KBM-7 (cell line): ENCODE measurements at regions not wholly inside any gene's neighbourhood (a gene's known extent, or its start where the extent isn't known, plus 50 kb on each side); places are given as distances from the start of the nearest gene placed in this dataset.

Experiments
- DNase-seq: peaks from one replicate; pipeline ENCODE4 v3.0.0-alpha.2; 2015
- in situ Hi-C: fragments of 300-500 bp; cut with MboI; formaldehyde crosslinking; loops from 2 replicates; pipeline ENCODE4 v1.14.3; 2020; ENCODE audit warnings: low sequenced_read_pairs, low pct_unique_long_range_greater_than_20kb, mixed read lengths

DNA sequence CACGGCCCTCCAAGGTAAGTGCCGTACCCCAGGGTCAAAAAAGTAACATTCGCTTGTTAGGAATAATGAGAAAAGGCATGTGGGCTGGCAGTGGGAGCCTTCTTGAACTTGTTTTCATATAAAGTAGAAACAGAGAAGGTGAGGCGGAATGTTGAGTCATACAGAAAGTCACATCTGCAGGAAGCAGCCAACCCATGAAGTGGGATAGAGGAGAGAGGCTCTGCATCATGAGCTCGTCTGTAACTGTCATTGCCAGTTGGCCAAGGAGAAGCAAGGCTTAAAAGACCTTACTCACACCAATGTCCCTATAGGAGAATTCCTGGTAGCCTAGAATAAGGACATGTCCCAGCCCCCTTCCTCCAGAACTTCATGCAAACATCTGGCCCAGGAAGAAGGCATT, 253.3 kb downstream of the BUD13 start:
- no peak for DNase-seq
- in situ Hi-C loops = no loop called here

- in situ Hi-C loops = no loop called here
- DNase-seq = no peak
Measured at GRCh38 chr11:116518141-116518540, 254.6 kb downstream of the BUD13 start.

DNA sequence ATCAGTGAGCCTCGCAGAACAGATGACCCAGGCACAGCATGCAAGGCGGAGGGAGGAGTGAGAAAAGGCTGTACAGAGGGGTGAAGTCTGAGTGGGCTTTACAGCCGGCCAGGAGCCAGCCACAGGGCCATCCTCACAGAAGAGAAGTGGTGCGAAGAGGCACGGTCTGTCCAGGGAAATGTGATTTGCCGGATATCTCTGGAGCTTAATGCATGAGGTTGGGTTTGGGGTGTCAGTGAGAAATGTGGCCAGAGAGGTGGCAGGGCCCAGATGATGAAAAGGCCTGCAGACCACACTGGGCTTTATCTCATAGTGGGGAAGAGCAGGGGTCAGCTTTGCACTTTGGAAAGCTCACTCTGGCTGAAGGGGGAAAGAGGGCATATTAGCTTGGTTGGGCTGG, 255.2 kb downstream of the BUD13 start:
- in situ Hi-C loops = no loop called here
- DNase-seq = no peak

DNA sequence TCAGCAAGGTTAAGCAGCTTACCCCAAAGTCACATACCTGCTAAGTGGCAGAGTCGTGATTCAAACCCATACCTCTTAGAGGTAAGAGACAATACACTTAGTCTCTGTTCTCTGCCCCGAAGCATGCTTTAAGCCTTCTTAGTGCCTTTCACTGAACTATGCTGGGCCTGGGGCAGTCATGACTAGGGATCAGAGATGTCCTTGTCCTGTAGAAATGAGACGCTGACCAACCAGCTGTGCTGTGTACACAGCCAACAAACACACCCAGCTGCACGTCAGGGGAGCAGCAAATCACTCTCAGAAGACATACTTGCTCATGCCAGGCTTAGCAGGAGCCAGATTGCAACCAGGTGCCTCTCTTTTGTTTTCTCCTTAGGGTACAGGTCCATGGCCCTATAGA, 255.7 kb downstream of the BUD13 start:
- no peak for DNase-seq
- in situ Hi-C loops = no loop called here

DNA sequence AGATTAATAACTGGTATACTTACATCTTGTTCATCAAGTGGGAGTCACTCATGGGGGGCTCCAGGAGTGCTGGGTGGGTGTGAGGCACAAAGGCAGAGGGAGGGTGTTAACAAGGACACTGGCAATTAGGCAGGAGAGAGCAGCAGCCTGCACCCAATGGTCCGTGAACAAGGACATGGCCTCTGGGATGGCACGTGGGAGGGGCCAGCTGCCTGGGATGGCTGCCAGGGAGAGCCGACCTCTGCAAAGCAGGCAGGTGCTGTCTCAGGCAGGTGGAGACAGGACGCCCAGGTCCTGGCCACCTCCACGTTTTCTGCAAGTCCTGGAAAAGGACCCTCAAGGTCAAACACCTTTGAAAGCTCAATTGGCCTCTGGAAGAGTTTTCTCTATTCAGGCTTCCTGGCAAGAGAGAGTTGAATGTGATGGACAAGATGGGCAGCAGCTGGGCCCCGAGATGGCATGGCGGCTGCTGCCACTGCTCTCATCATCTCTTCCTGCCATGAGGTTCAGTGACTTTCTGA, 257.1 kb downstream of the BUD13 start:
- in situ Hi-C loops = no loop called here
- no peak for DNase-seq

- DNase-seq = peak; percentile 40
- in situ Hi-C loops = no loop called here
Measured at GRCh38 chr11:116513894-116514293, 258.9 kb downstream of the BUD13 start.

GRCh38 chr11:116513278-116513823, 259.4 kb downstream of the BUD13 start:
- DNase-seq = no peak
- in situ Hi-C loops = no loop called here

GRCh38 chr11:116512841-116513240, 259.9 kb downstream of the BUD13 start:
- DNase-seq = no peak

GRCh38 chr11:116511684-116512083, 261.1 kb downstream of the BUD13 start:
- in situ Hi-C loops = no loop called here
- no peak for DNase-seq

More at GRCh38 chr11:116512841-116513240, 259.9 kb downstream of the BUD13 start:
- in situ Hi-C loops = no loop called here

DNA sequence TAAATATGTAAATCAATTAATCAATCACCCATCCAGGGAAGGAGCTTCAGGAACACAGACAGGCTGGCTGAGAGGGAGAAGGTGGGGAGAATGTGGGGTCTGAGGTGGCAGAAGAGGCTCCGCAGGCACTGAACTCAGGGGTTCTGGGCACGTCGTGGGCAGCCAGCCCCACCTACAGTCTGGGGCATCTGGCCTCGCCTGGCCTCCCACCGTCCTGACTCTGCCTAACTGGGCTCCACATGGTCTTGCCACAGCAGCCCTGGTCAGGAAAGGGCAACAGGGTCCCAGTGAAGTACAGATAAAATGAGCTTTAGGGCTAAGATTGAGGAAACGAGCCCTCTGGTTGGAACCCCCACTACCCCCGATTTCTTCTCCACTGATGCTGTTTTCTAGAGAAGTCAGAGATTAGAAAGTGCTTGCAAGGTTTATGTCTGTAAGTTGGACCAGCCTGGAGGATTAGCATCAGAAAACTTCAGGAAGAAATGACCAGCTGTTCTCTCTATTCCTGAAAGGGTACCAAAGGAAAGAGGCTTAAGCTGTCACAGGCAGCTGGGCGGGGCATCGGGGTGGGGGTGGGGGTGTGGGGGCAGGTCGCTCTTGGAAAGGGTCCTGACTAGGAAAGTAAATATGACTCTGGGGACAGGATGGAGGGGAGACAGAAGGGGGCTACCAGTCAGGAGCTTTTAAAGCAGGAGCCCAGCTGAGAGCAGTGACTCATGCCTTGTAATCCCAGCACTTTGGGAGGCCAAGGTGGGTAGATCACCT, 261.7 kb downstream of the BUD13 start:
- DNase-seq = no peak
- in situ Hi-C loops = no loop called here

DNA sequence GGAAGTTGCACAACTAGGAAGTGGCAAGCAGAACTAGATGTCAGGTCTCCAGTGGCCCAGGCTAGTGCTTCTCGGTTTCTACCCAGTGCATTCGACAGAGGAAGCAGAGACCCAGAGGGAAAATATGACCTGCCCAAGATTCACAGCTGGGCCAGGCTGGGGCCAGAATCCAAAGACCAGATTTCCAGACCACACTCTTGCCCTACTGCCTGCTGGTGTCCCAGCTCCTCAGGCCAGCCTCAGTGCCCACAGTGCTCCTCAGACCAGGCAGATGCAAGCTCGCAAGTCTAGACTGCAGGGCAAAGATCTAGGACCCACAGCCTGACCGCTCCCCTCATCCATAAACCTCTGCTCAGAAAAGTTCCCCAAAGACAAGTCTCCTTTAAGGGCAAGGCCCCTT, 262.6 kb downstream of the BUD13 start:
- no peak for DNase-seq
- in situ Hi-C loops = no loop called here

- no peak for DNase-seq
- in situ Hi-C loops = no loop called here
Measured at GRCh38 chr11:116509551-116509950, 263.2 kb downstream of the BUD13 start.

- no peak for DNase-seq
- in situ Hi-C loops = no loop called here
Measured at GRCh38 chr11:116507849-116508695, 264.7 kb downstream of the BUD13 start.

DNA sequence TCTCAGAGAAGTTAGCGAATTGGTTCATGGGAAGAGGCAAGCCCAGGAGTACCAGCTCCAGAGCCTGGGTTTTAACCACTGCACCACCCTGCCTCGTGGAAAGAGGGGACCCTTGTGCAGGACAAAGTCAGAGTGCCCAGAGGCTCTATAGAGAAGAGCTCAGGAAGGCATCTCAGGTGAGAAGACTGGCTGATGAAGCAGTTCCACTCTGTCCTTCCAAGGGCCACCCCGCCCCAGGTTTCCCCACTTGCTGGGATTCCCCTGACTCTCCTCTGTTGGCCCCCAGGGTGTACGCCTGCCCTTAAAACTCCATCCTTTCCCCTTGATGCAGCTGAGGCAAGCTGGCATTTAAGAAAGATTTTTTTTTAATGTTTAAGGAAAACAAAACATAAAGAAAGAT, 265.8 kb downstream of the BUD13 start:
- DNase-seq = no peak
- in situ Hi-C loops = no loop called here

DNA sequence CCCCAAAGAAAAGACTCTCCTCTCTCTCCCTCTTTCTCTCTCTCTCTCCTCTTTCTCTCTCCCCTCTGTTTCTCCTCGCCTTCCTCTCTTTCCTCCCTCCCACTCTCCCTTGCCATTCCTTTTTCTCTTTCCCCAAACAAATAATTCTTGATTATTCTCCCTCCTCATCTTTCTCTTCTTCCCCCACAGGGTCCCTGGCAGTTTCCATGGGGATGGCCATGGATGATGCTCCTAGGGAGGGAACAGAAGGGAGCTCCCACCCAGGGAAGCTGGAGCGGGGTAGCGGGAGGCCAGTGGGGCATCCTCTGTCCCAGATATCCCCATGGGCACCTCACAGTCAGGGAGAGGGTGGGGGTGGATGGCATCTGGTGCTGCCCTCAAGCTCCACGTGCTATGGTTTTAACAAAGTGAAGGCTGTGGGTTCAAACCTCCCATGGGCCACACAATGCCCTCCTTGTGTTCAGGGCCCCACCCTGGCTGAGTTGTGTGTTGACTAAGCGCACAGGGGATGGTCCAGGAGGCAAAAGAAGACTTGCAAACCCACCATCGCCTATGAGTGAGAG, 266.4 kb downstream of the BUD13 start:
- in situ Hi-C loops = no loop called here

GRCh38 chr11:116505298-116506262, 267.2 kb downstream of the BUD13 start:
- no peak for DNase-seq
- in situ Hi-C loops = no loop called here

More for the DNA sequence above, 266.4 kb downstream of the BUD13 start:
- no peak for DNase-seq

DNA sequence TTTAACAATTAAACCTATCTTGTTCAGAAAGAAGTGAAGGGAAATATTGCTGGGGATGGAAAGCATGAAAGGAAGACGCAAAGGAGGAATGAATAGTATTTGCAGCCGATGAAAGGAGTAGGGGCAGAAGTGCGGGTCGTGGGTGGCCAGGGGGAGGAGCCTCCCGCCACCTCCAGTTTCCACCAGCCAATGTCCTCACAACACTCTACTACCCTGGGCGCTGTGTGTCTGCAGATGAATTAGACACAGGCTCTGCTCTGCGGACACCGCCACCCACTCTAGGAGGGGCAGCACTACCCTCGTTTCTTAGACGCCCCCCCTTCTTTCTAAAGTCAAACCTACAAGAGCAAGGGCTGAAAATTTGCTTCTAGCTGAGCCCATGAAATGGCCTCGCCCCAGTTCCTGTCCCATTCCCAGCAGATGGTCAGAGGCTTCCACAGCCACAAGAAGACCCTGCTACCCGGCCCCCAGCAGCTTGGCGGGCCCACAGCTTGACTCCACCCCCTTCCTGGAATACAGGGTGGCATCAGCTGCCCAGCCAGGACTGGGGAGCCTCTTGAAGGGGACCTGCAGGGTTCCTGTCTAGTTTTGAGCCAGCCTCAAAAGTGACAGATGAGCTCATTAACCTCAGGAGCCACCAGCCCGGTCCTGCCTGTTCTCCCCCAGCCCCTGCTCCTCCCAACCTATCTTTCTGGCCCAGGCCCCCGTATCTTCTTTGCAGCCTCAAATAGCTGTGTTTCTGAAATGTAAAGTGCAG, 268.1 kb downstream of the BUD13 start:
- DNase-seq = no peak
- in situ Hi-C loops = no loop called here
